GM21390 (cell line): ENCODE measurements at regions not wholly inside any gene's neighbourhood (a gene's known extent, or its start where the extent isn't known, plus 50 kb on each side); places are given as distances from the start of the nearest gene placed in this dataset.
A peak's percentile ranks its signal among the peaks of the same experiment; 100 is the strongest.

ENCODE experiments used
- ATAC-seq: cut with Tn5 transposase; IDR thresholded peaks from one replicate; pipeline ENCODE4 v1.9.1; 2021; ENCODE audit not compliant: unreplicated experiment

- ATAC-seq, result peak; percentile 50
Observed at GRCh38 chr18:29188760-29189159, 1011.8 kb upstream of the CDH2 start.

GRCh38 chr18:29185801-29186200 lies 1008.9 kb upstream of the CDH2 start:
- no peak for ATAC-seq

GRCh38 chr18:29184654-29185053 lies 1007.7 kb upstream of the CDH2 start:
- no peak for ATAC-seq

- no peak for ATAC-seq
Observed at GRCh38 chr18:29181151-29181901, 1004.4 kb upstream of the CDH2 start.

- no peak for ATAC-seq
Observed at GRCh38 chr18:29176681-29177080, 999.8 kb upstream of the CDH2 start.

- no peak for ATAC-seq
Observed at GRCh38 chr18:29174891-29175290, 998.0 kb upstream of the CDH2 start.

- ATAC-seq, result no peak
Observed at GRCh38 chr18:29172756-29173067, 995.8 kb upstream of the CDH2 start.

GRCh38 chr18:29171892-29172755 lies 995.2 kb upstream of the CDH2 start:
- ATAC-seq, result no peak

GRCh38 chr18:29169599-29169998 lies 992.7 kb upstream of the CDH2 start:
- no peak for ATAC-seq

- ATAC-seq, result no peak
Observed at GRCh38 chr18:29164993-29165599, 988.2 kb upstream of the CDH2 start.

- no peak for ATAC-seq
Observed at GRCh38 chr18:29164020-29164706, 987.2 kb upstream of the CDH2 start.

GRCh38 chr18:29163596-29163995 lies 986.7 kb upstream of the CDH2 start:
- ATAC-seq, result no peak

- ATAC-seq, result no peak
Observed at GRCh38 chr18:29161429-29161828, 984.5 kb upstream of the CDH2 start.

GRCh38 chr18:29160170-29160569 lies 983.2 kb upstream of the CDH2 start:
- ATAC-seq, result no peak

- no peak for ATAC-seq
Observed at GRCh38 chr18:29157905-29158304, 981.0 kb upstream of the CDH2 start.

- no peak for ATAC-seq
Observed at GRCh38 chr18:29157057-29157780, 980.3 kb upstream of the CDH2 start.

- ATAC-seq, result no peak
Observed at GRCh38 chr18:29156531-29156930, 979.6 kb upstream of the CDH2 start.

GRCh38 chr18:29154758-29155725 lies 978.1 kb upstream of the CDH2 start:
- ATAC-seq, result no peak

GRCh38 chr18:29154196-29154757 lies 977.3 kb upstream of the CDH2 start:
- no peak for ATAC-seq
